H1 (cell line): ENCODE measurements at regions not wholly inside any gene's neighbourhood (a gene's known extent, or its start where the extent isn't known, plus 50 kb on each side); places are given as distances from the start of the nearest gene placed in this dataset.

Experiments
- ZNF274 ChIP-seq: IDR thresholded peaks from 2 replicates; pipeline ENCODE4 v1.7.0; 2012; ENCODE audit warnings: low read length, borderline replicate concordance; ENCODE audit errors: extremely low read depth

DNA sequence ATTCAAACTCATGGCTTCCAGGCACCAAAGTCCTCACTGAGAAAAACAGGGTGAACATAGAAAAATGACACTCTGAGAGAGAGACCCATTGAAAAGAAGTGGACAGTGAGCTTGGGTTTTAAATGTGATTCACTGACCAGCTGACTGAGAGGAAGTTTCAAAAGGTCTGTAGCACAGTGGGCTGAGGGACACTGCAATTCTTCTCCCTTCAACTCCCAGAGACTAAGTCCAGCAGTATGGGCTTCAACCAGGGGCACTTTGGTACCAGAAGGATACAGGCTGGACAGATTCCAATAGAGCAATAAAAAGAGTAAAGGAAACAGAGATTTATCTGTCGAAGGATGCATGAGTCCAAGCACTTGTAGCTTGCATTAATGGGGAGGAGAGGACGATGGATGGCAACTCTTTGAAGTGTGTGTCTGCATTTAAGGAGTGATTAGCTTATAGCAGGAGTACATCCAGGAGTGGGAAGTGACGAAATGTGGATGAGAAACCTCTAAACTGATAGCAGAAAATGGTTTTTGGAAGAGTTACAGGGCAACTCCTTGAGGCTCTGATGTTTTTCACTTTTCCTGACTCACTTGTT, 117.0 kb upstream of the ANKRD55 start (continued):
- TF ChIP-seq ZNF274: no peak
